Stimulated activated CD4-positive, alpha-beta T cell treated with anti-CD3 and anti-CD28 coated beads, Interleukin-1b, Interleukin-23, amount 100 ng/mL, for 4 hours (primary cell): ENCODE measurements at regions not wholly inside any gene's neighbourhood (a gene's known extent, or its start where the extent isn't known, plus 50 kb on each side); places are given as distances from the start of the nearest gene placed in this dataset.
"Not testable (repeated sequence)": the region's sequence is repeated elsewhere in the genome, so short reads cannot be mapped to it uniquely, and the experiment has no call there.

Source experiments
- DNase-seq, 2 donors: peaks; one replicate each; pipeline ENCODE4 v3.0.0-alpha.2; 2020; ENCODE audit warnings: low read depth in 2 of 2

DNA sequence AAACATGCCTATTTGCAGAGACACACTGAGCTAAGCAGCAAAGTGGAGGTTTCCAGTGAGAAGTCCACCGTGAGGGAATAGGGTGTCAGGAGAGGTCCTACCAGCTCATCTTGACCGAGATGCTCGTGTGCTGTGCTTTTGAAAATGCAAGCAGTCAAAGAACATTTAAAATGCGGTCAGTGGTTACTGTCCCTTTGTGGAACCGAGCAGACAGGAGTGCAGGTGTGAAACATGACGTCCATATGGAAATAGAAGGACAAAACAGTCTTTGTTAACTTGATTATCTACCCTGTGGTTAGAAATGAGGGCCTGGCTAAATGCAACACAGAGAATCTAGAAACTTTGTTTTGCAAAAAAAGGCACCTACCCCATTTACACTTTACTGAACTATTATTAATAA, 473.3 kb downstream of the SPATA31A6 start:
- DNase-seq, result not testable (repeated sequence)

DNA sequence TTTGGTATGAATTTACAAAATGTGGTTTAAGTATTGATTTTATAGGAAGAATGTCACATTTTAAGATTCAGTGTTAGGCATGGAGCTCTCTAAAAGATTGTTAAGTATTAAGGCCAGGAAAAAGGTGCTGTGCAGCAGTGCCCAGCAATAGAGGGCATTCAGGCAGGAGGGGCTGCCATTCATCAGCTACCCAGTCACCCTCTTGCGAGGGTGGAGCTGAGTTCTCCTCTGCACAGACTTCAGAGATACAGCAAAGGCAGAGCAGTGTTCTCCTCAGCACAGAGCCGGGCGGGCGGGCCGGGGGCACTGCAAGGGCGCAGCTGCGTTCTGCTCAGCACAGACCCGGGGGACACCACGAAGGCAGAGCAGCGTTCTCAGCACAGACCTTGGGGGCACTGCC, 474.0 kb downstream of the SPATA31A6 start:
- DNase-seq, result not testable (repeated sequence)

DNA sequence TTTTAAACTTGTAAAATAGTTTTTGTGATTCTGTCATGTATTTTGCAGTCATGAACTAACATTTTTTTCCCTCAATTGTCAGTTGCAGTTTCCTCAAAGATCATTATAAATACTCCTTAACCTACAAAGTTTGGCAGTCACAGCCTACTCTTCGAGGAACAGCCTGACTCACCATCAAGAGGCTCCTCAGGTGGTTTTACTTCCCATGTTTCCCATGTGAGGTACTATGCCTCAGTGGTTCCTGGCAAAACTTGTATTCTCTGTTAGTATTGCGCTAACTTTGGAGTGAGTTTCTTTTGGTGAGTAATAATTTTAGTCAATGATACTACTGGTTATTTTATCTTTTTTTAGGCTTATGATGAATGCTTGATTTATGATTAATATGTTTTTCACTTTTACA, 513.7 kb downstream of the SPATA31A6 start:
- DNase-seq, result not testable (repeated sequence)

DNA sequence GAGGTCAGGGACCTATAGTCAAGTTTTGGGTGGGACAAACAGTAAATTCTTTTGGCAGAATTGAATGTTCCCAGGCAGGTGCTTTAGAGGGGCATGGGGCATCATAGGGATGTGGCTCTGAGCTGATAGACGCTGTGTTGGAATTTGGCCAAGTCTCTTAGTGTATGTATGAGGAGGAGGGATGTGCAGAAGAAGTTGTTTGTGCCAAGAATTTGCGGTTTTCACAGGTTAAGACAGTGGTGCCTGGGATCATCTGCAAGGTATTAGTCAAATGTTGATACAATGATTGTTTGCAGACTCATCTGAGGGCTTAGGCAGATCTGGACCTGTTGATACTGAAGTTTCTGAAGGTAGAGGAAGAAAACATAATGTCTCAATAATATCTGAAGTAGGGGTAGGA, 519.4 kb downstream of the SPATA31A6 start:
- DNase-seq, result not testable (repeated sequence)

DNA sequence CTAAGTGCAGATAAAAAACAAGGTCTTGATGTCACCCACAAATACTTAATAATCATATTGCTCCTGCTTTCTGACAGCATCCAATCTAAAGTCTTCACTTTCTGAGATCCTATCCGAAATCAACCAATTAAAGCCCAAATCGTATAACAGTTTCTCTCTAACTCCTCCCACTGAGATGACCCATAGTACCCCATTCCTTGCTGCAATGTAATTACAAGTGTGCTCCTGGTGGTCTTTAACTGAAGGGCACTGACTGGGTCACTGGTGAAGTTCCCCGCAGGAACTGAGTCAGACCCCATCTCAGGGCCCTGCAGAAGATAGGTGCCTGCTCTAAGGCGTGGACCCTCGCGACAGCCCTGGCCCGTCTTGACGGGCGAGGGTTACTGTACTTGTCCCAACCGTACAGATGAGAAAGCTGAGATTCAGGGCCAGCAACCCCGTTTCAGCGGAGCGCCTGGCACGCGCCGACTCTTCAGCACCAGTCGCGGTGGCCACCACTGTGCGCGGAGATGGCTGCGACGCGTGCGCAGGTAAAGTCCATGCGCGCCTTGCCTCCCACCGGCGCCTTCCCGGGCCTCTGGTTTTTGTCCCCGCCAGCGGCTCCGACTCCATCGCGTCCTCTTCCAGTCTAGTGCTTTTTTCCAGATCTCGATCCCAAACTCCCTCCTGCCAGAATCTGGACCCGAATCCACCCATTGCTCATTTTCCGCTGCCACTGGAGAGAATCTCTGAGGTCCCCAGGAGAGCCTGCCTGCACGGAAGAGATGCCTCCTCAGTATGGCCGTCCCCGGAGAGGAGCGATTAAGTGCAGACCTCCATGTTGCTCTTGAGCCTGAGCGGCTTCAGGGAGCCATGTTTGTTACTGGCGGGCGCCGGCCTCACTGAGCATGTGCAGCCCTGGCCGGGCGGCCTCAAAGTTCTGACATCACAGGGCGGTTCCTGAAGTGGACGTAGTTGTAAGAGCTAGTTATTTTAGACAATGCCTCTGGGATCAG, 541.7 kb downstream of the SPATA31A6 start:
- peak in 1 of 2 donors; percentile 12 for DNase-seq

DNA sequence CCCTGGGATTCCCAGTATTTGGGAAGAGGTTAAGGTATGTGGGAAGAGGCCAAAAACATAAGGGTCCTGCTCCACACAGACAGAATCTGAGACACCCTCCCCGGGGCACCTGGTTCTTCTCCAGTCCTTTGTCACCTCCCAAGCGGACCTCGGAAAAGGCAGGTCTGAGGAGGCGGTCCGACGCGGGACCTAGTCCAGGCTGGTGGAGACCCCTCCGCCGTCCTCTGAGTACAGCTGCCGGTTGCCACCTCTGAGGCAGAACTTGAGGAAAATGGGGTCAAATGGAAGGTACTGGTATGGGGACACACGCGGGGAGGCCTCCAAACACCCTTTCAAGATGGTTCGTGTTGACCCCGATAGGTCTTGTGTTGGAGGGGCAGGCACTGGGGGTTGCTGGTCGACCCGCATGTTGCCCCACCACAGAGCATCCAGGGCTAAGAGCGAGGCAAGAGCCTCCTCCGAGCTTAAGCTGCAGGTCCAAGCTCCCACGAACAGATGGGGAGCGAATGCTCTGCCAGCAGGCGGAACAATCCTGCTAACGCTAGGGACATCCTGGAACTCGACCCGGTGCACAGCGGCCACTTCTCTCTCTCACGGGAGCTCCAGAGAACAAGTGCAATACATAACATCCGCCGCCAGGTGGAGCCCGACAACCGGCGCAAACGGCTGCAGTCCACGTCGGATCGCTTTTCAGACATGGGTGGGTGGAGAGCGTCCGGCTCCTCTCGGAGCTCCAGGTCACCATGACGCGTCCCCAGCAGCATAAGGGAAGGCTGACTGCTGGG, 559.8 kb downstream of the SPATA31A6 start:
- DNase-seq, result peak; percentile 46 to 55

DNA sequence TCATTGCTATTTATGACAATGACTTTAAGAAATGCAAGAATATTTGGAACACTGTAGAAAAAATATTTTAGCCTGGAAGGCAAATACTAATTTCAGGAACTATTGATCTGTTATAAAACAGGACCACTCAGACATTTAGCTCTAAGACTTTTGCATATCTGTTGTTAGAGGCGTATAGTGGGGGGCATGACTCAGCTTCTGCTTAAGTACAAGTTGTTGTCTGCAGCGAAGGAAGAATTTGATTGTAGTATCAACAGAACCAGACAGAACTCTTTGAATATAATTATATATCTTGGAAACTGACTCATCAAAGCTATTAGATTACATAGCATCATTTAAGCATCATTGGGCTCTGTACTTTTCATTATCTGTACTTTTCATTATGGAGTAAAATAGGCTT, 573.8 kb downstream of the SPATA31A6 start:
- DNase-seq, result not testable (repeated sequence)

DNA sequence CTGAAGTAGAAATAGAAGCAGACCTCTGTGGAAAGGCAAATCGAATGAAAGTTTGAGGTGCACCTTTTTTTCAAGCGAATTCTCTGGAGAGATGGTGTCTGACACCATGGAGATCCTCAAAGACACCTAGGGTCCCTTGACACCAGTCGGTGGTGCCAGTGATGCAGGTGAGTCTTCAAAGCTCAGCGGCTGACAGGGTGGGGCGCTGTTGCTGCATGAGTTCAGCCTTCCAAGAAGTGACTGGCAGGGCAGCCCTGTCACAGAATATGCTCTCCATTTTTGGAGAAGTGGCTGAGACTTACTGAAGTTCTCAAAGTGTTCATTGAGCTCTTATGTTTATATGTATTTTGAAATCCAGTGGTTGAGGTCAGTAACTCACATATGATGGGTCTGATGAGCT, 575.9 kb downstream of the SPATA31A6 start:
- DNase-seq, result not testable (repeated sequence)

DNA sequence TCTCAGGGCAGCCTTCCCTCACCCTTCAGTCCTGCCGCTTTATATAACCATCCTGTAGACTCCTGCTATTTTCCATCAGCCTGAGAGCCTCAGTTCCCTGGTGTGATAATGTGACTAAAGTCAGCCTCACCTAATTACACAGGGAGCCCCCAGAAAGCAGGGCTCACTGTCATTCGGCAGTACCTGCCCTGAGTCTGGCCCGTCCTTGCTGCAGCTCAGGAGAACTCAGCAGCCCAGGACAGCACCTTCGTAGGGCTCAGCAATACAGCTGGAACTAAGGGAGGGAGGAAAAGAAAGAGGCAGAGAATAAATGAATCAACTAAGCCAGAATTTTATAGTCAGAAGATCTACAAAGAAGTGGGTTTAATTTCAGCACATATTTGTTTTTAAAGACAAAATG, 598.7 kb downstream of the SPATA31A6 start:
- not testable (repeated sequence) for DNase-seq

DNA sequence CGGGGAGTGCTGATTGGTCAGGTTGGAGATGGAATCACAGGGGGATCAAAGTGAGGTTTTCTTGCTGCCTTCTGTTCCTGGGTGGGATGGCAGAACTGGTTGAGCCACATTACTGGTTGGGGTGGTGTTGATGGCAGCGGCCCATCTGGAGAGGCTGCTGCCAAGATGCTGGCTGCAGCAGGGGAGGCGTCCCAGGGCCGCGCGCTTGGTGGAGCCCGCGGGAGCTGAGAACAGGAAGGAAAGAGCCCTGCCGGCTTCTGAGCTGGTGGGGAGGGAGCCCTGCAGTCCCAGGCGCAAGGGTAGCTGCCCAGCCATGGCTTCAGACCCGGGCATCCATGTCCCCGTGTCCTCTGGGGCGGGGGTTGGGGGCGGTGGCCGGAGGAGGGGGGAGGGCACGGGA, 609.3 kb downstream of the SPATA31A6 start:
- DNase-seq, result not testable (repeated sequence)

DNA sequence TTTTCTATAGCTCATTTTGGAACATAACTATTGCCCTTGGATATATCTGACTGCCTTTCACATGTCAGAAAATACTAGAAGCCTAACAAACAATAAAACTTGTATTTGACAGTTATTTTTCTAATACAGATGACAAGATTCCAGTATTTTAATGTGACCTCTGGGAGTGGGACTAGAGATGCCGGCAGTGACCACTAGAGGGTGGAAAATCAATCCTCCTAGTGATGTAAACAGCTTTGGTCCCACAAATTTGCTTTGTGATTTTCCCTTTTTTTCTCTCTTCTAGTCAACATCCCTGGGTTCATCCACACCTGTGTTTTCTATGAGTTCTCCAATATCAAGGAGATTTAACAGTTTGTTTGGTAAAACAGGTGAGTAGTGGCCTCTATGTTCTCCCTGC, 615.1 kb downstream of the SPATA31A6 start:
- DNase-seq, result not testable (repeated sequence)

DNA sequence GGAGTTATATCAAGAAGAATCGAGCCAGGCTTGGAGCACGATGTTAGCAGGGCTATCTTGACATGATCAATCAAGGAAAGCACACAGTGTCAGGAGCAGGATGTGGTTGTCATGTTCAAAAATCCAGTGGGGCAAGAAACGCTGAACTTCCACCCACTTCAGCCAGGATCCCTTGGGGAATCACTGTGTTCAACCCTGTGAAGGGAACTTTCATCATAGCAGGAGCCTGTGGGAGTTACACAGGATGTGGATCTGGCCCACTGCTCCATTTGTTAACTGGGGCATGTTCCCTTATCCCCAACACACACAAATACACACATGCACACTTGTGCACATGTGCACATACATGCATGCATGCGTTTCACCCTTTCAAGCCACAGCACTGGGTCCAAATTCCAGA, 619.3 kb downstream of the SPATA31A6 start:
- DNase-seq, result not testable (repeated sequence)

DNA sequence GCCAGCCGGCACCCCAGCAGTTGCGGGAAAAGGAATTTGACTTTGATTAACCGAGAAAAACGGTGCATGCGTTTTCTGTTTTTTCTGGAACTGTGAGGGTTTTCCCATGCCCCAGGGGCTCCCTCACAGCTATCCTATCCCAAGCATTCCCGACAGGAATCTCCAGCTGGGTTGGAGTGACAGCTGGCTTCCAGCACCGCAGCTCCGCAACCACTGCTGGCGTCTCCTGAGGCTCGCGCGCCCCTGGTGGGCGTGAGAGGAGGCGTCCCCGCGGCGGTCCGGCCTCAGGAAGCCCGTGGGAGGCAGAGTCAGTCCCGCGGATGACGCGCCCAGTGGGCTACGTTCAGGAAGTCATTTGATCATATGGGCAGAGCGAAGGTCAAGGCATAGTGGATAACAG, 623.2 kb downstream of the SPATA31A6 start:
- not testable (repeated sequence) for DNase-seq

DNA sequence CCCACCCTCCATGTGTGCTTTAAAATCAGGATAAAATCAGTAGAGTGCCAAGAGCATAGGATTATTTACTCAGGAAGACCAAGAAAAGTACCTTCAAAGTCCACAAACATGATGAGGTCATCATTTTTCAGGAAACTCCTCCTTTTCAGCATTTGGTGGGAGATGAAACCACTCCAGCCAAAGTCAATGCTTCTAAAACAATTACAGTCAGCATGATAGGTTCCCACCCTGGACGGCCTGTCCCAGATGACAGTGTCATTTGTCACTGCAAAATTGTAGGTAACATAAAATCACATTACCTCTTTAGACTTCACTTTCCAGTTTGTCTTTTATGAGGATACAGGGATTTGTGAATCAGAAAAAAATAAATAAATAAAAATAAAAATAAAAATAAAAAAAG, 638.0 kb downstream of the SPATA31A6 start:
- not testable (repeated sequence) for DNase-seq

DNA sequence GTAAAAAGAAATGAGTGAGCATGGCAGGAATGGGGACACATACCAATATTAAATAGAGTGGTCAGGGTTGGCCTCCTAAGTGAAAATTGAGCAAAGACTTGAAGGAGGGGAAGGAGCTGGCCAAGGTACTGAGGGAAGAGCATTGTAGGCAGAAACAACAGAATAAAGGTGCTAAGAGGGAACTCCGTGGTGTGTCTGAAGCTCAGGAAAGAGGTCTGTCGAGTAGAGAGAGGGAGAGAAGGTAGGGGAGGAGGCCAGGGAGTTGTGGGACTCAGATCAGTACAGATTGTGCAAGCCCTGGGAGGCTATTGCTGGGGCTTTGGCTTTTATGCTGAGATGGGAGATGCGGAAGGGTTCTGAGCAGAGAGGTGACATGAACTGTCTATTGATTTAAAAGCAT, 664.7 kb downstream of the SPATA31A6 start:
- not testable (repeated sequence) for DNase-seq

DNA sequence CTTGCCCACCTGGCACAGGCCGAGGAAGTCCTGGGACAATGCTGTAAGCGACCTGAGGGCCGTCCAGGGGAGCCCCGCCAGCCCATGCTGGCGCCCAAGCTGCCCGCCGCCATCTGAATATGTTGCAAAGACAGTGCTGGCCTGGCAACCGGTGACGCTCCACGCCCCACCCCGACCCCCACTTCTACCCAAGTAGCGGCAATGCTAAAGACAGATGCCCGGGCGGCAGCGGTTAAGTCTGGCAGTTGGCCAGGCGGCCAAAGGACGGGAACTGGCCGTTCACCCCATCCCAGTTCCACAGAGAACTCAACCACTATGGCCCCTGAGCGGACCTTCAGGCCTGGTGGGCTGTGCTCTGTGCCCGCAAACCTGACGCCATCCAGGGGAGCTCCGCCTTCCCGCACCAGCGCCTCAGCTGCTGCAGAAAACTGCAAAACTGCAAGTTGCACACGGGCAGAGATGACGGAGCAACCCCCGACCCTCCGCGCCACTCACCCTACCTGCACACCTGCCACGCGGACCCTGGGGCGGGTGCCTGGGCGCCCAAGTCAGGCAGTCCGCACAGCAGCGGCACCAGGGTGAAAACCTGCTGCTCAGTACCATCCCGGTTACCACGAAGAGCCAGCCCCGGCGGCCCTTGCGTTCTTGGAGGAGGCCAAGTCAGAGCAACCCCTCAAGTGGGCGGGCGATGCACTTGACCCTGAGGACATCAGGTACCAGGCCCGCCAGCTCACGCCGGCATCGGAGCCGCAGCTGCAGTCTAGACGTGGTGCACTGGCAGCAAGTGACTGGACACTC, 667.6 kb downstream of the SPATA31A6 start:
- DNase-seq, result not testable (repeated sequence)

DNA sequence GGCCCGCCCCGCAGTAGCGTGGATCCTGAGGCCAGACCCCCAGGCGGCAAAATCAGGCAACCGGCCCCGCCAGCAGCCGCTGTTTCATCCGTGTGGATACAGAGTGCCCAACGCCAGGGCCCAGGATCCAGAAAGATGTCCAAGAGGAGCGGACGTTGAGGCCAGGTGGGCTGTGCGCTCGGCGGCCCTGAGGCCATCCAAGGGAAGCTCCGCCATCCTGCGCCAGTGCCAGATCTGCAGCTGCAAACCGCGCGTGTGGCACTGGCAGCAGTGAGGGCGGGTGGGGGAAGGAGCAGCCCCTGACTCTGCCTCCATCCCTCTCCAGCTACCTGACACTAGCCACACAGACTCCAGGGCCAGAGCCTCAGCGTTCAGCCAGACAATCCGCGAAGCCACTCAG, 668.2 kb downstream of the SPATA31A6 start:
- not testable (repeated sequence) for DNase-seq

DNA sequence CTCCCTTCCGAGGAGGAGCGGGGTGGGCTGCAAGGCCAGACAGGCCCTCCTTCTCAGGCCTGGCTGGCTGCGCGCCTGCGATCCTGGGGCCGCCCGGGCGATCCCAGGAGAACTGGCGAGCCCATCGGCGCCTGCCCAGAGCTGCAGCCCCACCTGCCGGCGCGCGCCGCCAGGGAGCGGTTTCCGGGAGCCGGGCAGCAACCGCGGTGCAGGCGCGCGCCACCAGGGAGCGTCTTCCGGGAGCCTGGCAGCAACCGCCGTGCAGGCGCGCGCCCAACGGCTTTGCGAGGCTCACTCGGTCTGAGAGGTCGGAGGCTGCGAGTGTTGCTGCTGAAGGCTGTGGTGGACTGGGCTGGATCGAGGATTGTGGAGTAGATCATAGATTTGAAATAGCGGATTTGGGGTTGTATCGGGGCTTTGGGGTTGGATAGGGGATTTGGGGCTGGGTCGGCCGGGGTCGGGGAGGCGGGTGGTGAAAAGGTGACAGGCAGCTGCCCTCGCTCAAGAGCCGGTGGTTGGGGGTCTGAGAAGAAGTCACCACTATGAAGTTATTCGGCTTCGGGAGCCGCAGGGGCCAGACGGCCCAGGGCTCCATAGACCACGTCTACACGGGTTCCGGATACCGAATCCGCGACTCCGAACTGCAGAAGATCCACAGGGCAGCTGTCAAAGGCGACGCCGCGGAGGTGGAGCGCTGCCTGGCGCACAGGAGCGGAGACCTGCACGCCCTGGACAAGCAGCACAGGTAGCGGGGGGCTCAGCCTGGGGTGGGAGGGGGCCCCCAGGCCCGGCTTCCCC, 668.9 kb downstream of the SPATA31A6 start:
- not testable (repeated sequence) for DNase-seq

DNA sequence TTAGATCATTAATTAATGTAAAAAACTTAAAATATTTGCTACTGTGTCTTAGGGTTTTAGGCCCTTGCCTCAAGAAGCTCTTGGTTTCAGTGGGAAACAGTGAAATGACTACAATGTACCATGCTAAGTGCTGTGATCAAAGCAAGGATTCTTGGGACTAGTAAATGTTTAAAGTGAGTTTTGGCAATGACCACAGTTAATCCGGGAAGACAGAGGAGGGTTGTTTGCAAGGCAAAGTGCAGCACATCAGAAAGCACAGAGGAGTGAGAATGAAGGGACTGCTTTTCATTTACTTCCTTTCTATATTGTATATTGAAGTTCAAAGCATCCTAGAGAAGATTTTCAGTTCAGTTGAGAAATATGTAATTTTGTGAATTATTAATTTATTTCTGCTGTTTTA, 676.7 kb downstream of the SPATA31A6 start:
- DNase-seq, result not testable (repeated sequence)

DNA sequence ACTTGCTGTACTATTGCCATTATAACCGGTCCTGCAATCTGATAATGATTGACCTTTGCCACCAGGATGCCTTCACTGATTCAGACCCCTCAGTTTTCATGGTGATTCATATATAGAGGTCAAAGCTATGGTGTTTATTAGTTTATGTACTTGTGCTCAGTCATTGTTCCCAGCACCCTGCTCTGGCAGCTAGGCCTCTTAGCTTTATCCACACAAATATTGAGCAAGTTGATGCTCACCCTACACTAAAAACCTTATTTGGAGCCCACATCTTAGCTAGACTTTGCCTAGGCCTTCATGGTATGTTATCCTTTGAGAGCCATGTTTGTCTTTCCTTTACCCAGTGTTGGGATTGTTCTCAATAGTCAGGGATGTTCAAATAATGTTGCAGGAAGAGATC, 679.0 kb downstream of the SPATA31A6 start:
- DNase-seq, result not testable (repeated sequence)
